ELF-1 (cell line): ENCODE measurements at regions not wholly inside any gene's neighbourhood (a gene's known extent, or its start where the extent isn't known, plus 50 kb on each side); places are given as distances from the start of the nearest gene placed in this dataset.
"Not testable (repeated sequence)": the region's sequence is repeated elsewhere in the genome, so short reads cannot be mapped to it uniquely, and the experiment has no call there.

Experiments
- DNase-seq: peaks from one replicate; pipeline ENCODE4 v3.0.0-alpha.2; 2016; ENCODE audit warnings: low read depth, low spot score

DNA sequence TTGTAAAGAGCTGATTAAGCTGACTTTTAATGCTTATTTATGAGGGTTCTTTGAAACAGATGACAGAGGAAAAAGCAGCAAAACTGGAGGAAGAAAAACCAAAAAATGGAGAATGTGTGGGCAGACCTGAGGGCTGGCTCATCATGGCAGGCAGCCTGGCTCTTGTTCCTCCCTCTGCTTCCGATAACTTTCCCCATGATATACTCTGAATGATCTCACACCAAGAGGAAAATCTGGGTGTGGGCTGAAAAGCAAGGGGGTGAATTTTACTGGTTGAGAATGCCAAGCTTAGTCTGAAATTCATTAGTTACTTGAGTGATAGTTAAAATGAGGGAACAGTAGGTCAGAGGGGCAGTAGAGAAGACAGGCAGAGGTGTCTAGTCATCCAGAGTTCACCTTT is 330.1 kb upstream of the PRICKLE1 start:
- DNase-seq: no peak

DNA sequence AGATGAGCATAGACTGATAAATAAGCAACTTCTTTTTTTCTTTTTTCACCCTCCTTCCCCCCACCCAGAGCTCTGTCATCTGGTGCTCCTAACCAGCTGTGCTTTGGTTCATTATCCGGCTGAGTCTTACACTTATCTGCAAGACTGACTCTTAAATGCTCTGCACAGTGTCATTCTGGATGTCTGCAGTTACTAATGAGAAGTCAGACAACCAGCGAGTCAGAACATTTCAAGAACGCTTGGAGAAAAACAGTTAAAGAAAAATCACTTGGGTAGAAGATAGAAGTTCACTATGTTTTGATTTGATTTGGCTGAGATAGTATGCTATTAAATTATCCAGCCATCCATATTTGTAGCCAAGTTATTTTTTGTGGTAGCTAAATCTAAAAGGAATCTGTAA is 328.9 kb upstream of the PRICKLE1 start:
- peak; percentile 36 for DNase-seq

DNA sequence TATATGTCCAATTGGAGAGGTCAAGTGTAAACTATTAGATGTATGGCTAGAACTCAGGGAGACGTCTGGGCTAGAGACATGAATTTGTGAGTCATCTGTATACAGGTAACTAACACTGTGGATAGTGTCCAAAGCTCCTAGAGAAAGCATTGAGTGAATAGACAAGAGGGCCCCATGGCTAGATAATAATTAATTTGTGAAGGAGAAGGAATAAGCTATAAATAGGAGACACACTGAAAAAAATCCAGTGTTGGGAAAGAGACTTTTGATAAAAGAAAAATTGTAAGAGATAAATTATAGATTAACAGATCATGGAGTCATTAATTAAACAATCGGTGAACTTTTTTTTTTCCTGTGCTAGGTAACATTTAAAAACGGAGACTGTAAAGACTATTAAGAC is 326.6 kb upstream of the PRICKLE1 start:
- DNase-seq: no peak

GRCh38 chr12:42915426-42915825 is 325.9 kb upstream of the PRICKLE1 start:
- no peak for DNase-seq

- DNase-seq: no peak
Observed at GRCh38 chr12:42912367-42912766, 322.8 kb upstream of the PRICKLE1 start.

DNA sequence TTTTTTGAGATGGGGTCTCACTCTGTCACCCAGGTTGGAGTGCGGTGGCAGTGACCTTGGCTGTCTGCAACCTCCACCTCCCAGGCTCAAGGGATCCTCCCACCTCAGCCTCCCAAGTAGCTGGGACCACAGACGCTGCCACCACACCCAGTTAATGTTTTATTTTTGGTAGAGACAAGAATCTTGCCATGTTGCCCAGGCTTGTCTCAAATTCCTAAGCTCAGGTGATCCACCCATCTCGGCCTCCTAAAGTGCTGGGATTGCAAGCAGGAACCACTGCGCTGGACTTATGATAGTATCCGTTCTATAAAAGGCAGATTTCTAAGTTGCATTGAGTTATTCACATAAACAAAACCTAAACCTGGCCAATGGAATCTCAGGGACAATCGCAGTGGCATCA is 321.1 kb upstream of the PRICKLE1 start:
- DNase-seq: no peak

DNA sequence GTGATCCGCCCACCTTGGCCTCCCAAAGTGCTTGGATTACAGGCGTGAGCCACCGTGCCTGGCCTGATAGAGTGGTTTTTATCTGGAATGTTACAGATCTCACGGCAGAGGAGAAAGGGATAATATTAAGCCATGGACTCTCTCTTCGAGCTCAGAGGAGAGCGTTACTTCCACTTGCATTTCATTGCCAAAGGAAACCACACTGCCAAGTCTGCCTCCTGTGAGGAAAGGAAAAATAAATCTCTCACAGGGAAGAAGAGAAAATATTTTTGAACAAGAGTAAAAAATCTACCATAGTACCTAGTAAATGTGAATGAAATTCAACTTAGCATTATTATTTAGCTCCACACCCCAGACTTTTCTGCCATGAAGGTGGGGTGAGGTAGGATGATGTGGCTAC is 319.2 kb upstream of the PRICKLE1 start:
- no peak for DNase-seq

DNA sequence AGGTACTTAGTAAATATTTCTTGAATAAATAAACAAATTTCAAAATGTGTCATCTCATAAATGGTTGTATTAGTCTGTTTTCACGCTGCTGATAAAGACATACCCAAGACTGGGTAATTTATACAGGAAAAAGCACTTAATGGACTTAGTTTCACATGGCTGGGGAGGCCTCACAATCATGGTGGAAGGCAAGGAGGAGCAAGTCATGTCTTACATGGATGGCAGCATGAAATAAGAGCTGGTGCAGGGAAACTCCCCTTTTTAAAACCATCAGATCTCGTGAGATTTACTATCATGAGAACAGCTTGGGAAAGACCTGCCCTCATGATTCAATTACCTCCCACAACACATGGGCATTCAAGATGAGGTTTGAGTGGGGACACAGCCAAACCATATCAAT is 317.3 kb upstream of the PRICKLE1 start:
- DNase-seq: not testable (repeated sequence)

DNA sequence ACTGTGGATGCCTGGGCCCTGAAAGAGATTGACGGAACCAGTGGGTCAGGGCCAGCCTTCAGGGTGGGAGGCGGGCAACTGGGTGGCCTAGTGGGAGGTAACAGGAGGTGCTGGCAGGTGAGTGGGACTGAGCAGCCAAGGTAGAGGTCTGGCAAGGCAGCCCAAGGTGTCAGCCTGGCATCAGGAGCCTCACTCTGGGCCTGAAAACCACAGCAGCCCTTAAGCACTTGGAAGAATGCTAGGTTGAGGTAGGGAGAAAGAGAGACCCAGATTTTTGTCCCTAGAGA is 315.8 kb upstream of the PRICKLE1 start:
- no peak for DNase-seq

- DNase-seq: no peak
Observed at GRCh38 chr12:42904683-42905418, 315.3 kb upstream of the PRICKLE1 start.

DNA sequence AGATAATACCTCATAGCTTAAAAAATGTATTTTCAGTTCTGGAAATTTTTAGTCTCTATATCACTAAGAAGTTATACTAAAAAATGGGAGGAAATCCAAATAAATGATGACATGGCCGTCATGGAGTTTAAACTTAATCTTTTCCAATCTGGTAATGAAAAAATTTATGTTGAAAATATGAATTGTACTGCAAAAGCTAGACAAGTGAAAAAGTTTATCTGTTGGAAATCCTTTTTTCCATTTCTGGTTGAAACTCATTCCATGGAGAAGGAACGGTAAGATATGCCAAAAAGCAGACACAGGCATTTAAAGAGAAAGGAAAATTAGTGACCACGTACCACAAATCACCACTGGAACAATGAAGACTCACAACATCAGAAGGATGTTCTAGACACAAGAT is 314.2 kb upstream of the PRICKLE1 start:
- no peak for DNase-seq

GRCh38 chr12:42902001-42902400 is 312.5 kb upstream of the PRICKLE1 start:
- DNase-seq: peak; percentile 32

- DNase-seq: no peak
Observed at GRCh38 chr12:42893803-42894202, 304.3 kb upstream of the PRICKLE1 start.

GRCh38 chr12:42892702-42893551 is 303.4 kb upstream of the PRICKLE1 start:
- DNase-seq: no peak

DNA sequence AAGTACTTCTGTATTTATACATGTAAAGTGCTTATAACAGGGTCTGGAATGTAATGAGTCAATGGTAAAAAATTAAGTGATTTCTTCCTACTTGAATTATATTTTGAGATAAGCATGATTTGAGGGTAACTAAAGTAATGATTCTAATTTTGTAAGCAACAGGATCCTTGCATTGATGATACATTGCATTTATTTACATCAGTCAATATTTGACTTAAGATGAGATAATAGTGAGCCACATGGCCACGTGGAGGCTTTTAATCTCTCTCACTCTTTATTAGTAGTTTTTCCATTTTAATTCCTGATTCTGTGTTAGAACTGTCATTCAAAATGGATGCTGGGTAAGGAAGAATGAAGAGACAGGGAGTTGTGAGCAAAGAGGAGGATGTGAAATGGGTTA is 298.1 kb upstream of the PRICKLE1 start:
- no peak for DNase-seq

GRCh38 chr12:42886160-42886559 is 296.6 kb upstream of the PRICKLE1 start:
- DNase-seq: no peak

GRCh38 chr12:42885677-42886076 is 296.1 kb upstream of the PRICKLE1 start:
- DNase-seq: no peak

- no peak for DNase-seq
Observed at GRCh38 chr12:42884116-42884515, 294.6 kb upstream of the PRICKLE1 start.

GRCh38 chr12:42873401-42873800 is 283.9 kb upstream of the PRICKLE1 start:
- no peak for DNase-seq

- DNase-seq: no peak
Observed at GRCh38 chr12:42871816-42872215, 282.3 kb upstream of the PRICKLE1 start.

DNA sequence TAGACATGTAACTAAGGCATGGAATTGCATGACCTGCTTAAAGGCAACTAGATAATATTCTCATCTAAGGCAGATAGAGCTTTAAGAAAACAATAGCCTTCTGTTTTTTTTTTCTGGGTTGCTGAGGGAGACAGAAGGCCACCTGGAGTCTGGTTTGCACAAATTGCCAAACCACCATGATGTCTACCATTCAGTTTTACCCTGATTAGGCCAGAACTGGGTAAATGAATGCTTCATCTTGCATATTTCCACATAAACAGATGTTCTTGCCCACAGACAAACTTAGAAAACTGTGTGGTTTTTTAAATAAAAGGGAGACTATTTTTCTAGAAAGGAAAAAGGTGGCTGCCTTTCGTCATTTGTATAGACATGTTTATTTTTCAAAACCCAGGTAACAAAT is 278.7 kb upstream of the PRICKLE1 start:
- DNase-seq: no peak

- DNase-seq: no peak
Observed at GRCh38 chr12:42865282-42865681, 275.7 kb upstream of the PRICKLE1 start.

GRCh38 chr12:42862055-42862454 is 272.5 kb upstream of the PRICKLE1 start:
- DNase-seq: no peak
